Astrocyte of the spinal cord (primary cell): ENCODE measurements at regions not wholly inside any gene's neighbourhood (a gene's known extent, or its start where the extent isn't known, plus 50 kb on each side); places are given as distances from the start of the nearest gene placed in this dataset.

Experiments
- DNase-seq: peaks from one replicate; pipeline ENCODE4 v3.0.0; 2011; ENCODE audit warnings: low read depth, low spot score
- H3K4me3 ChIP-seq: 2 replicates; pipeline ENCODE4 v1.5.1; 2011; ENCODE audit warnings: low read depth, mild to moderate bottlenecking, low read length, moderate library complexity
- CTCF ChIP-seq: IDR thresholded peaks from 2 replicates; pipeline ENCODE4 v1.5.1; 2012; ENCODE audit warnings: low read depth, mild to moderate bottlenecking, low read length, inconsistent platforms
- in situ Hi-C: cut with HindIII; loops from 2 replicates; pipeline ENCODE4 v1.10.0; 2017; ENCODE audit warnings: low sequenced_read_pairs

- TF ChIP-seq CTCF = no peak
- H3K4me3 ChIP-seq = no peak overlapping the region
- no peak for DNase-seq
- in situ Hi-C loops = no loop called here
Observed at GRCh38 chr6:203661-204060, 88.6 kb upstream of the DUSP22 start.

DNA sequence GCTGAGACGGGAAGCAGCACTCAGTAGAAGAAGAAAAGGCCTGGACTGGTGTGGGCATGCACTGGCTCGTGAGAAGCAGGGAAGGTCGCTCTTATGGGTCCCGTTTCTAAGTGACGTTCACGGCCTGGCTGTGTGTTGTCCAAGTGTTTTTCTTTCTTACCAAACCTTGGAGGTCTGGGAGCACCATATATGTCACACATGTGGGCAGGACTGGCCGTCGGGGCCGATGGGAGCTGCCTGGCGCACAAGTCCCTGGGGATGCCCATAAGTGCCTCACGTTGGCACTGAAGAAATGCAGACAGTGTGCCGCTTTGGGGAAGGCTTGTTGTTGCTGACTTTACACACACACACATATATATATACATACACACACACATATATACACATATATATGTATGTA is 86.0 kb upstream of the DUSP22 start:
- no peak for DNase-seq
- no peak for TF ChIP-seq CTCF
- H3K4me3 ChIP-seq = no peak overlapping the region
- in situ Hi-C loops = no loop called here

GRCh38 chr6:208364-208763 is 83.9 kb upstream of the DUSP22 start:
- no peak overlapping the region for H3K4me3 ChIP-seq
- DNase-seq = no peak
- no peak for TF ChIP-seq CTCF
- in situ Hi-C loops = no loop called here

DNA sequence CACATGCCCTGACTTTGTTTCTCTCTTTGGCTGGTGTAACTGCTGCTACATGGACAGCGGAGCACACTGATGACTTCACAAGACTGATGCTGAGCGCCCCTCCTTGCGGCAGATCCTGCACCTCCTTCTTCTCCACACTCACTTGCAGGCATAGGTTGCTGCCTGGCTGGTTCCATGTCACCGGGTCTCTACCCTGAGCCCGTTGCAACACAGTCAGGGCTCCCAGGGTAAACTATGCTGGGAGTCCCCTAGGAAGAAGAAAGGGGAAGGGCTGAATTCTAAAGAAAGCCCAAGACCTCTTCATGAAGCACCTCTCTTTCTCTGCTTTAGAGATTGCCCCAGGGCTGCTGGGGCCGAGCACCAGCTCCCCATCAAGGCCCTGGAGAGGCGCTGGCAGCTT is 83.3 kb upstream of the DUSP22 start:
- no peak overlapping the region for H3K4me3 ChIP-seq
- in situ Hi-C loops = no loop called here
- DNase-seq = no peak
- TF ChIP-seq CTCF = no peak

DNA sequence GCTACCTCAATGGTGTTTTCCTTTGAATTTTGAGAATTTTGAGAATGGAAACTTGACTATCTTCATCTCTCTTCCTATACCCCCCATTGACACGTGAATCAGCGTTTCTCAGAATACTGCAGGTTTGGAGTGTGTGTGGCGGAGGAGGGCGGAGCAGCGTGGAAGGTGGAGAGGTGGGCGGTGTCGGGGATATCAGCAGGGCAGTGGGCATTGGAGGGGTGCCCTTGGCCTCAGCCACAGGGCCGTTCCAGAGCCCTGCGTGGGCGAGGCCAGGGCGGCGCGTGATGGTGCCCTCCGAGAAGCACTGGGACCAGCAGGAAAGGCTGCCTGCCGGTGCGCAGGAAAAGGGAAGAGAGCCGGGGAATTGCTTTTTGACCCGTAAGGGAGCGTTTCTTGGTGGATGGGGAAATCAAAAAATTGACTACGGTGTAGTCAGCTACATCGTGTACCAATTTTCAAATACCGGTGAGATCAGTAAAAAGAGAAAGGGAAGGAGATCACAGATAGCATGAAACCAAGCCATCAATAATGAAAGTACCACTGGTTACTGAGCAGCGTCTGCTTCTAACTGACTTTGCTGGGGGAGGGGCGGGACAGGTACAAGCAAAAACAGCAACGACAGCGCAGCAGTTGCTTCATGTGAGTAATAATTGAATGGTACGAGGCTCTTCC is 82.7 kb upstream of the DUSP22 start:
- in situ Hi-C loops = no loop called here
- no peak for TF ChIP-seq CTCF
- DNase-seq = no peak
- H3K4me3 ChIP-seq = no peak overlapping the region

- TF ChIP-seq CTCF = no peak
- in situ Hi-C loops = no loop called here
- H3K4me3 ChIP-seq = no peak overlapping the region
- no peak for DNase-seq
Observed at GRCh38 chr6:210104-210456, 82.2 kb upstream of the DUSP22 start.

GRCh38 chr6:210778-211374 is 81.4 kb upstream of the DUSP22 start:
- DNase-seq = no peak
- in situ Hi-C loops = no loop called here
- TF ChIP-seq CTCF = no peak
- no peak overlapping the region for H3K4me3 ChIP-seq
